ENCODE measurements at regions not wholly inside any gene's neighbourhood (a gene's known extent, or its start where the extent isn't known, plus 50 kb on each side); places are given as distances from the start of the nearest gene placed in this dataset.
"Not testable (repeated sequence)": the region's sequence is repeated elsewhere in the genome, so short reads cannot be mapped to it uniquely, and the experiment has no call there.

DNA sequence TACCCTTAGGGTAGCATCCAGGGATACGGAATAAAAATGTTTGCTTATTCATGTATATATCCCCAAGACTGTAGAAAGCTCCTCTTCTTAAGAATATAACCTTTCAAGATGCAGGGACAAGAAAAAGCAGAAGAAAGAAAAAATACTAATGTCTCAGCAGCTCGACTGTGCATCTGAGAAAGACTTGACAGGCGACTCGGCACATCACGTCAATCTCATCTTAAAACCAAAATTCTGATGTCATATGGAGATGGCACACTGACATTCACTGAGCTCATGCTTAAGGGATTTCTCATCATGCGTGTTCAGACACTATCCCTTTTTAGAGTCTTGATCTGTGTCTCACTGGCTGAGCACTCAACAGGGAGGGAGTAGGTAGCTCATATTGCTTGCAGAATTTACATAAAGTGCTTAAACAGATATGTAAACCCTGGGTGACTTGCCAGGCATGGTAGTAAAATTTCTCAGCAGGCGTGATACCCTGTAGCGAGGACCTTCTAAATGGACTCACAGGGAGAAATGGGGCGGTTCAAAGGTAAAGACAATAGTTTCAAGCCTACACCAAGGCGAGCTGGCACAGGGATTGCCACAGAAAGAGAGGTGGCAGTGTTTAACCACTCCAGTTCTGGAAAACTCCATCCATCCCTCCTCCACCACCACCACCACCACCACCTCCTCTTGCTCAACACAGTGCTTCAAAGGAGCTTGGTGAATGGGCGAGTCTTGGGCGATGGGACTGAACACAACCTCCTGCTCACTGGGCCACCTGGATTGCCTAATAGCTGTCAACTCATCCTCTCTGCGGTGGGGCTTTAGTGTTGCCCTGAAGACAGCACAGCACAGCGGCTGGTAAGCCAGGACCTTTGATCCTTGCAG, 330.5 kb downstream of the TFAP2A start:
- no peak for ATAC-seq
- intact Hi-C loops (cut with DNase I) = no loop called here
- no peak for DNase-seq (ENCODE audit: missing footprints)

DNA sequence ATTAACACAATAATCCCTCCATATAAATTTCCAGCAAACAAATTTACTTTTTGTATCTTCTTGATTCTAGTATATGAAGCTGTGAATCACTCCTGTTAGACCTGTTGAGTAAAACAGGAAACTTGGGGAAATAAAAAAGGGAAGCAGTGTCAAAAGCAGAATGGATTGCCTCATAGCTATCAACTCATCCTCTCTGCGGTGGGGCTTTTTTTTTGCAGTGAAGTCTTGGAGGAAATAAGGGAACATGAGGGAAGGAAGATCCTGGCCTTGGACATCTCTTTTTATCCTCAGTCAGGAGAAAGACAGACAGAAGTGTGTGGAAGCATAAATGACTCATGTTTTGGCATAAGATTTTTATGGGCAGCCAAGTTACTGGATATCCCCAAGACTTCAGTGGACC, 332.5 kb downstream of the TFAP2A start:
- ATAC-seq = peak; percentile 56
- DNase-seq (ENCODE audit: missing footprints) = no peak
- intact Hi-C loops (cut with DNase I) = no loop called here

DNA sequence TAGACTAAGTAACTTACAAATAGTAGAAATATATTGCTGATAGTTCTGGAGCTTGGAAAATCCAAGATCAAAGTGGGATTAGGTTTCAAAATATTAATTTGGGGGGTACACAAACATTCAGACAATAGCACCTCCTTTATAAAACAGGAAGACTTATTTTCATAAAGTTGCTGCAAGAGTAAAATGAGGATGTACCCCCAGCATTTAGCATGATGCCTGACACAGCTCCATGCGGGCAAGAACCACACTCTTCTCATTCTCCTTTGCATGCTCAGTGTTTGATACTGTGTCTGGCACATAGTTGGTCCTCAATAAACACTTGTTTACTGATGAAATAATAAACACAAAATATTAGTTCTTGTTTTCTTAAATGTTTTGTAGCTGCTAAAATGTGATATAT, 332.9 kb downstream of the TFAP2A start:
- intact Hi-C loops (cut with DNase I) = no loop called here
- no peak for ATAC-seq
- no peak for DNase-seq (ENCODE audit: missing footprints)

DNA sequence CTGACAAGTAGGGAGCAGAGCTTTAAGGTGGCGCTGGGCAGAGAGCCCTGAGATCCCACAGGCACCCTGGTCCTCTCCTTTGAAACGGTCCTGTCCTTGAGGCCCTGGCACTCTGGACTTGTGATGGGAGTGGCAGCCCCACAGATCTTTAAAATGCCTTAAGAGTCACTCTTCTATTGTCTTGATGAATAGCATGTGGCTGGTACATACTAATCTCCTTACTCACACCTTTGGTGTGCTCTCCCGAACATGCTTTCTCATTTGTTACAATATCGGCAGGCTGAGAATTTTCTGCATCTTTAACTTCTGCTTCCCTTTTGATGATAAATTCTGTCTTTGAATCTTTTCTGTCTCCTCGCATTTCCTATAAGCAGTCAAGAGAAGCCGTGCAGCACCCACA, 333.8 kb downstream of the TFAP2A start:
- DNase-seq (ENCODE audit: missing footprints) (no peak), ATAC-seq (no peak)
- intact Hi-C loops (cut with DNase I) = no loop called here

GRCh38 chr6:10080561-10080960, 334.3 kb downstream of the TFAP2A start:
- no peak for DNase-seq (ENCODE audit: missing footprints)
- intact Hi-C loops (cut with DNase I) = no loop called here
- ATAC-seq = no peak

GRCh38 chr6:10078581-10078980, 336.3 kb downstream of the TFAP2A start:
- ATAC-seq (no peak), DNase-seq (ENCODE audit: missing footprints) (no peak)
- intact Hi-C loops (cut with DNase I) = no loop called here

- intact Hi-C loops (cut with DNase I); DNase-seq (ENCODE audit: missing footprints); ATAC-seq: not testable (repeated sequence)
These were observed 340.1 kb downstream of the TFAP2A start for GRCh38 chr6:10074726-10075125.

GRCh38 chr6:10073341-10073740, 341.5 kb downstream of the TFAP2A start:
- intact Hi-C loops (cut with DNase I) = no loop called here
- ATAC-seq (no peak), DNase-seq (ENCODE audit: missing footprints) (no peak)

DNA sequence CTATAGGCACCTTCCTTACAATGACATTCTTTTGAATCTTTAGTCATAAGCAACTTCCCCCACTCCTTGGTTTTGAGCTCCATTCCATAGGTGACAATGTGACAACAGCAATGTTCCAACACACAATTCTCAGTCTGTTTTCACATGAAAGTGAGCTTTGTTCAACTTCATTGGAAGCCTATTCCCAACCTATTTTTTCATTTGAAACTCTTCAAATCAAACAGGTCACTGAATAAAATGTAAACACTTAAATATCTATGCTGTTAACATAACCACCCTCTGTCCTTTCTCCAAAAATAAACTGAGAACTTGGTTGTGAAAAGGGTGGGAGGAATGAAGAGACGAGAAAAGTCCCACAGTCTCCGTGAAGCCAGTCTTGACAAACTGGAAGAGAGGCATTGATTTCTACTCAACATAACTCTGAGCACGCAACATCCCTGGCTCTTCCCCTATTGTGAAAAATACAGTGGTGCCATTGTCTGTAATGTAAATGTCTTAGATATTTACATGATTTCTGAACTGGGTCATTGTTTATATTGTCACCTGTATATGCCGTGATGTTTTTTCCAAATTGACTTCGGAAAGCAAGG, 343.1 kb downstream of the TFAP2A start:
- DNase-seq (ENCODE audit: missing footprints) = no peak
- ATAC-seq = no peak
- intact Hi-C loops (cut with DNase I) = no loop called here

DNA sequence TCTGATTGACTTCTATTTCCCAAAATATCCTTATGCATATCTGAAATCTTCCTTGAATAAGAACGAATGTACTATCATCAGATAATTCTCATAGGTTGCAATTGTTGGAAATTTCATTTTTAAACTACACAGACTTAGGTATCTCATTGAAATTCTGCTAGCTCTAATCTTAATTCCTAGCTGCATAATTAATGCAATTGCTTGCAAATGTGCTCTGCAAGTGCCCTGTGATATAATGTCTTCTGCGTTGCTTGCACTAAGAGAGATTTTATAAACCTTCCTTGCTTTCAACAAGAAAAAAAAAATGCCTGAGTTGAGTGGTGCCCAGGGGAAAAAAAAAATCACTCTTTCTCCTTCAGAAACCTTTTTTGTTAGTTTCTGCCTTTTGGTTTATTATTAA, 354.9 kb downstream of the TFAP2A start:
- ATAC-seq (no peak), DNase-seq (ENCODE audit: missing footprints) (no peak)
- intact Hi-C loops (cut with DNase I) = no loop called here

DNA sequence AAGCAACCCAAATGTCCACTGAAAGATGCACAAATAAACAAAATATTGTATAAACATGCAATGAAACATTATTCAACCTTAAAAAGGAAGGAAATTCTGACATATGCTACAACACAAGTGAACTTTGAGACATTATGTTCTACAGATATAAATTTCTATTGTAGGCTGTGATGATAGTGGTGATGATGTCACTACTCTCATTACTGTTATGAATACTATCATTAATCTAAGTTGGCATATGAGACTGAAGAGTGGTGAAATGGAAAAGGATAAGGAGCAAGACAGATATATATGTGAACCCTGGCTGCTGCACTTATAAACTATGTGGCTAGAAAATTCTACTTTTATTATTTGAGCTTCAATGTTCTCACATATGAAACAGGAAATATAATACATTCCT, 360.2 kb downstream of the TFAP2A start:
- DNase-seq (ENCODE audit: missing footprints) = no peak
- ATAC-seq = no peak
- intact Hi-C loops (cut with DNase I) = no loop called here

- intact Hi-C loops (cut with DNase I) = no loop called here
- no peak for DNase-seq (ENCODE audit: missing footprints)
- no peak for ATAC-seq
These were observed 363.6 kb downstream of the TFAP2A start for GRCh38 chr6:10051283-10051682.

GRCh38 chr6:10048370-10049297, 366.2 kb downstream of the TFAP2A start:
- intact Hi-C loops (cut with DNase I) = no loop called here
- ATAC-seq (no peak), DNase-seq (ENCODE audit: missing footprints) (no peak)

DNA sequence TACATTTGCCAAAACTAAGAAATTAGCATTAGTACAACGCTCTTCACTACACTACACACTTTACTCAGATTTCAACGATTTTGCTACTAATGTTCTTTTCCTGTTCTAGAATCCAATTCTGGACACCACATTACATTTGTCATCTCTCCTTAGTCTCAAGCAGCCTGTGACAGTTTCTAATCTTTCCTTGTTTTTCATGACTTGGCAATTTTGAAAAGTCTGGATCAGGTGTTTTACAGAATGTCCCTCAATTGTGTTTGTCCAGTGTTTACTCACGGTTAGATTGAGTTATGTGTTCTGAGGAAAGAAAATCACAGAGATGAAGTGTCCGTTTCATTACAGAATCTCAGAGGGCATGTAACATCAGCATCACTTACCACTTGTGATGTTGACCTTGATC, 372.6 kb downstream of the TFAP2A start:
- DNase-seq (ENCODE audit: missing footprints) (no peak), ATAC-seq (no peak)
- intact Hi-C loops (cut with DNase I) = no loop called here

GRCh38 chr6:10033223-10033829, 381.5 kb downstream of the TFAP2A start:
- intact Hi-C loops (cut with DNase I) = no loop called here
- DNase-seq (ENCODE audit: missing footprints) = no peak
- no peak for ATAC-seq

GRCh38 chr6:10031617-10032016, 383.3 kb downstream of the TFAP2A start:
- ATAC-seq = no peak
- no peak for DNase-seq (ENCODE audit: missing footprints)
- intact Hi-C loops (cut with DNase I) = no loop called here

DNA sequence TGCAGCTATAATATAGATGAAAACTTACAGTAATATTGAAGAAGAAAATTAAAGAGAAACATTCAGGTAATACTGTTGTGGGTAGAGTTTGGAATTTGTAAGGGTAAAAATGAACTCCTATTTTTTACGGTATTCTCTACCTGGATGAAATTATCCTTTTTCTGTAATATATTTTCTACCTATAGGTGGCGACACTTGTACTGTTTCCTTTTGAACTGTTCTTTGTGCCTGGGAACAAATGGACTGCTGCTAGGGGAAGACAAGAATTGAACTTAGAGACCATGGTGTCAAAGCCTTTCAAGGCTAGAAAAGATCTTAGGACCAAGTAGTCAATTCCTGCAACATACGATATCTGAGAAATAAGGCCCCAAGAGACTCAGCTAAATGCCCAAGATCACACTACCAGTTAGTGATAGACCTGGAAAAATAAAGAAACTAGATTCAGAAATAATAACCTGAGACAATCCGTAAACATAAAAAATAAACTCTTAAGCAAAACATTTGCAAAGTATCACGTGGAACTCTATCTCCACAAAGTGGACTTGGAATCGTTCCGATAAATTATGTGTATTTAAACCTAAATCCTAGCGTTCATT, 383.8 kb downstream of the TFAP2A start:
- no peak for DNase-seq (ENCODE audit: missing footprints)
- intact Hi-C loops (cut with DNase I) = no loop called here
- ATAC-seq = no peak

GRCh38 chr6:10028222-10028621, 386.7 kb downstream of the TFAP2A start:
- ATAC-seq = no peak
- no peak for DNase-seq (ENCODE audit: missing footprints)
- intact Hi-C loops (cut with DNase I) = no loop called here

DNA sequence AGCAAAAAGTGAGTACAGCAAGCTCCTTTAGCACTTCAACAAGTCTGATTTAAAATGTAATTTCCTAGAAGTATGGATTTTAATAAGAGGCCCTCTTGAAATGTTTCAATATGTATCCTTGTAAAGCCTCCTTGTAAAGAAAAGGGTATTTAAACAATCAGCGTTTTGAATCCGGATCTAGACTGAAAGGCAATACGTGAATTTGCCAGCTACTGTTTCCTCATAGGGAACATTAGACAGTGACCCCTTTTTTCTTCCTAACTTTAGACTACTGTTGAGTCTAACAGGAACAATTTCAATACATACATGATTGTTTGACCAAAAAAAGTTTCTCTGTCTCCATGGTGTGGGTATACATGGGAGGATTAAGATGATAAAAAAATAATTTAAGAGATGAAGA, 395.0 kb downstream of the TFAP2A start:
- no peak for DNase-seq (ENCODE audit: missing footprints)
- intact Hi-C loops (cut with DNase I) = no loop called here
- ATAC-seq = no peak

All from Right ventricle myocardium inferior (tissue), 1 donor.